ENCODE measurements at regions not wholly inside any gene's neighbourhood (a gene's known extent, or its start where the extent isn't known, plus 50 kb on each side); places are given as distances from the start of the nearest gene placed in this dataset.

DNA sequence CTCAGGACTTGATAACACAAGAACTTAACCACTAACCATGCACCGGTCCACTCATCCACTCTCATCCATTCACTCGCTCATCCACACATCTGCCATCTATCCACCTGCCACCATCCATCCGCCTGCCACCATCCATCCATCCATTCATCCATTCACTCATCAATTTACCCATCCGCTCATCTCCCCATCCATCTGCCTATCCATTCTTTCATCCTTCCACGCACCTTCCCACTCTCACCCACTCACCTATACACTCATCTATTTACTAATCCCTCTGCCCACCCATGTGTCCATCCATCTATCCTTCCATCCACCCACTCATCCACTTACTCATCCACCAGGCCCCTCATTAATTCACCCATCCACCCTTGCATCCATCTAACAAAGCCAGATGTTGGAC is 131.0 kb downstream of the MRM1 start:
- Histone ChIP-seq H3K4me3 (no peak overlapping the region), H3K27ac (no peak overlapping the region), H3K27me3 (peaks cover 0 to 67% of the 10 kb centered on the region in 2 donors), H3K36me3 (no peaks in the 10 kb centered on the region), H3K9me3 (no peaks in the 10 kb centered on the region), H3K4me1 (peaks cover 0 to 8% (median 0%) of the 10 kb centered on the region in 4 donors)
- intact Hi-C loops (cut with DNase I; ENCODE audit: low total_unique reads), result no loop called here
- TF ChIP-seq, protein P1, sequence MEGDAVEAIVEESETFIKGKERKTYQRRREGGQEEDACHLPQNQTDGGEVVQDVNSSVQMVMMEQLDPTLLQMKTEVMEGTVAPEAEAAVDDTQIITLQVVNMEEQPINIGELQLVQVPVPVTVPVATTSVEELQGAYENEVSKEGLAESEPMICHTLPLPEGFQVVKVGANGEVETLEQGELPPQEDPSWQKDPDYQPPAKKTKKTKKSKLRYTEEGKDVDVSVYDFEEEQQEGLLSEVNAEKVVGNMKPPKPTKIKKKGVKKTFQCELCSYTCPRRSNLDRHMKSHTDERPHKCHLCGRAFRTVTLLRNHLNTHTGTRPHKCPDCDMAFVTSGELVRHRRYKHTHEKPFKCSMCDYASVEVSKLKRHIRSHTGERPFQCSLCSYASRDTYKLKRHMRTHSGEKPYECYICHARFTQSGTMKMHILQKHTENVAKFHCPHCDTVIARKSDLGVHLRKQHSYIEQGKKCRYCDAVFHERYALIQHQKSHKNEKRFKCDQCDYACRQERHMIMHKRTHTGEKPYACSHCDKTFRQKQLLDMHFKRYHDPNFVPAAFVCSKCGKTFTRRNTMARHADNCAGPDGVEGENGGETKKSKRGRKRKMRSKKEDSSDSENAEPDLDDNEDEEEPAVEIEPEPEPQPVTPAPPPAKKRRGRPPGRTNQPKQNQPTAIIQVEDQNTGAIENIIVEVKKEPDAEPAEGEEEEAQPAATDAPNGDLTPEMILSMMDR (IDR thresholded peaks at IDR 0.05), result no peak
- DNase-seq, result no peak

DNA sequence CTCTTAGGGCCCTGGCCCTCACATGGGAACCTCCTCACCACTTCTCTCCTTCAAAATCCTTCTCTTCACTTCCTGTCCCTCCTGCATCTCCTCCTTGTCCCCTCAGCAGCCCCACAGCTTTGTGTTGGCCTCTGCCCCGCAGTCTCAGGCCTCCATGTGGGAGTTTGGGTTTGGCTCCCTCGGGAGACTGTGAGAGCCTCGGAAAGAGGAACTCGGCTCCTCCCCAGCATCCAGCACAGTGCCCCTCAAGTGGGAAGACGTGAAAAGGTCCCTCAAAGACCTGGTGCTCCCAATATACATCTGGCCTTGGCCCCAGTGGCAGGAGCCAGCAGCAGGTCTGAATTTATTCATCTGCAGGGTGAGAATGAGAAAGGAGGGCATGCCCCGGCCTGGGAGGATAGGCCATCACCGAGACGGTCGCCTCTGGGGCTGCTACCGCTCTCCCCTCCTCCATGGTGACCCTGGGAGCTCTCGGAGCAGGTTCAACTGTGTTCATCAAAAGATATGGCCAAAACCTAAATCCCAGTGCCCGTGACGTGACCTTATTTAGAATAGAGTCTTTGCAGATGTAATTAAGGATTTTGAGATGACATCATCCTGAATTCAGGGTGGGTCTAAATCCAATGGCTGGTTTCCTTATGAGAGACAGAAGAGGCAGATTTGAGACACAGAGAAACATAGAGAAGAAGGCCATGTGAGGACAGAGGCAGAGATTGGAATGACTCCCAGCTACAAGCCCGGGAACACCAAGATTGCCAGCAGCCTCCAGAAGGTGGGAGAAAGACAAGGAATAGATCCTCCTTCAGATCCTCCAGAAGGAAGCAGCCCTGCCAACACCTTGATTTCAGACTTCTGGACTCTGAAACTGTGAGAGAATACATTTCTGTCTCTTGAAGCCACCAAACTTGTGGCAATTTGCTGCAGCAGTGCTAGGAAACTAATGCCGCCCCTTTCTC is 135.1 kb downstream of the MRM1 start:
- Histone ChIP-seq H3K9me3 (no peaks in the 10 kb centered on the region), H3K27me3 (peaks cover 0 to 26% of the 10 kb centered on the region in 2 donors), H3K36me3 (no peaks in the 10 kb centered on the region), H3K27ac (no peak overlapping the region), H3K4me1 (peaks cover 0 to 3% (median 0%) of the 10 kb centered on the region in 4 donors), H3K4me3 (no peak overlapping the region)
- TF ChIP-seq, protein P1 (IDR thresholded peaks at IDR 0.05), result no peak
- intact Hi-C loops (cut with DNase I; ENCODE audit: low total_unique reads), result no loop called here
- DNase-seq, result no peak

DNA sequence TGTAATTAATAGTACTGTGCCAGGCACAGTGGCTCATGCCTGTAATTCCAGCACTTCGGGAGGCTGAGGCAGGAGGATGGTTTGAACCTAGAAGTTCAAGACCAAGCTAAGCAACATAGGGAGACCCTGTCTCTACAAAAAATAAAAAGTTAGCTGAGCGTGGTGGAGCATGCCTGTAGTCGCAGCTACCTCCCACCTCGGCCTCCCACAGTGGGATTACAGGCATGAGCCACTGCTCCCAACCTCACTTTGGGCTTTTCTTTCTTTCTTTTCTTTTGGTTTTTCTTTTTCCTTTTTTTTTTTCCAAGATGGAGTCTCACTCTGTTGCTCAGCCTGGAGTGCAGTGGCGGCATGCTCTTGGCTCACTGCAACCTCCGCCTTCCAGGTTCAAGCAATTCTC is 137.8 kb downstream of the MRM1 start:
- Histone ChIP-seq H3K4me1 (no peaks in the 10 kb centered on the region), H3K4me3 (no peak overlapping the region), H3K9me3 (no peaks in the 10 kb centered on the region), H3K27ac (no peak overlapping the region), H3K36me3 (no peaks in the 10 kb centered on the region), H3K27me3 (peaks cover 0 to 16% of the 10 kb centered on the region in 2 donors)
- intact Hi-C loops (cut with DNase I; ENCODE audit: low total_unique reads), result no loop called here
- TF ChIP-seq, protein P1 (IDR thresholded peaks at IDR 0.05), result no peak
- no peak for DNase-seq

GRCh38 chr17:36740157-36740556 is 138.8 kb downstream of the MRM1 start:
- Histone ChIP-seq H3K4me3 (no peak overlapping the region), H3K27ac (no peak overlapping the region), H3K27me3 (peaks cover 0 to 16% of the 10 kb centered on the region in 2 donors), H3K9me3 (no peaks in the 10 kb centered on the region), H3K36me3 (no peaks in the 10 kb centered on the region), H3K4me1 (no peaks in the 10 kb centered on the region)
- no peak for DNase-seq
- intact Hi-C loops (cut with DNase I; ENCODE audit: low total_unique reads), result loop anchor here (10.0 kb wide), 1 partner anchor 45 kb away; no protein-coding TSS in a partner anchor
- TF ChIP-seq, protein P1 (IDR thresholded peaks at IDR 0.05), result no peak

DNA sequence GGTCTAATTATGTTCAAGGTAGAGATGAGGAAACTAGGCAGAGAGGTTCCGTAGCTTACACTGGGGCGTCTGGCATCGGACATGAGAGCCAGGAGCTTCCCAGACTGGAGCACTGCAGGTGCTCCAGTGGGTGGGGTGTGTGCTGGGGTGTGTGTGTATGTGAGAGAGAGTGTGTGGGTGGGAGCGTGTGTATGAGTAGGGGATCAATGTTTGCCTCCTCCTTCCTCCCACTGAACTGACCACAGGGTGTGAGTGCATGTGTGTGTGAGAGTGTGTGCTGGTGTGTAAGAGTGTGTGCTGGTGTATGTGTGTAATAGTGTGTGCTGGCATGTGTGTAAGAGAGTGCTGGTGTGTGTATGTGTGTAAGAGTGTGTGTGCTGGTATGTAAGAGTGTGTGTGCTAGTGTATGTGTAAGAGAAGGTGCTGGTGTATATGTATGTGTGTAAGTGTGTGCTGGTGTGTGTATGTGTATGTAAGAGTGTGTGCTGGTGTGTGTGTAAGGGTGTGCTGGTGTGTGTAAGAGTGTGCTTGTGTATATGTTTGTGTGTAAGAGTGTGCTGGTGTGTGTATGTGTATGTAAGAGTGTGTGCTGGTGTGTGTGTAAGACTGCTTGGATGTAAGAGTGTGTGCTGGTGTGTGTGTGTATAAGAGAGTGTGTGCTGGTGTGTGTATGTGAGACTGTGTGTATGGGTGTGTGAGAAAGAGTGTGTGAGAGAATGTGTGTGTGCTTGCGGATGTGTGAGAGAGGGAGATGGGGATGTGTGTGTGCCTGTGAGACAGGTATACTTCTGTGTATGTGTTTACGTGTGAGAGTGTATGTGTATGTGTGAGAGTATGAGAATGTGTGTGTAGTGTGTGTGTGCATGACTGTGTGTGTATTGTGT is 139.9 kb downstream of the MRM1 start:
- no peak for DNase-seq
- Histone ChIP-seq H3K36me3 (no peaks in the 10 kb centered on the region), H3K4me1 (no peaks in the 10 kb centered on the region)

More for the DNA sequence above, 139.9 kb downstream of the MRM1 start:
- H3K27me3 ChIP-seq, result peaks cover 0 to 11% of the 10 kb centered on the region in 2 donors
- no peak overlapping the region for H3K4me3 ChIP-seq
- H3K9me3 ChIP-seq, result no peaks in the 10 kb centered on the region
- intact Hi-C loops (cut with DNase I; ENCODE audit: low total_unique reads), result loop anchor here (10.0 kb wide), 1 partner anchor 46 kb away; no protein-coding TSS in a partner anchor
- TF ChIP-seq, protein P1 (IDR thresholded peaks at IDR 0.05), result no peak
- H3K27ac ChIP-seq, result no peak overlapping the region
